H9 (cell line): ENCODE measurements at regions not wholly inside any gene's neighbourhood (a gene's known extent, or its start where the extent isn't known, plus 50 kb on each side); places are given as distances from the start of the nearest gene placed in this dataset.

Source experiments
- DNase-seq: peaks from one replicate; pipeline ENCODE4 v3.0.0-alpha.2; 2017
- H2AFZ ChIP-seq: one replicate; pipeline ENCODE4 v1.6.1; 2013; ENCODE audit warnings: mild to moderate bottlenecking, low read length, control low read depth, moderate library complexity
- H2AK5ac ChIP-seq: 2 replicates; pipeline ENCODE4 v1.6.1; 2013; ENCODE audit warnings: low read length, control low read depth, mixed read lengths; ENCODE audit not compliant: insufficient read length
- H2BK120ac ChIP-seq: one replicate; pipeline ENCODE4 v1.6.1; 2013; ENCODE audit warnings: low read depth, mild to moderate bottlenecking, low read length, control low read depth, inconsistent platforms; ENCODE audit not compliant: poor library complexity, severe bottlenecking
- H2BK12ac ChIP-seq: 2 replicates; pipeline ENCODE4 v1.6.1; 2013; ENCODE audit warnings: low read length, control low read depth, mixed read lengths, low read depth; ENCODE audit not compliant: insufficient read length
- H2BK15ac ChIP-seq: 2 replicates; pipeline ENCODE4 v1.6.1; 2013; ENCODE audit warnings: low read depth, low read length, control low read depth
- H2BK20ac ChIP-seq: one replicate; pipeline ENCODE4 v1.6.1; 2013; ENCODE audit warnings: low read depth, mild to moderate bottlenecking, low read length, control low read depth, inconsistent platforms; ENCODE audit not compliant: poor library complexity, severe bottlenecking
- H2BK5ac ChIP-seq: 2 replicates; pipeline ENCODE4 v1.6.1; 2013; ENCODE audit warnings: low read length, control low read depth, mixed read lengths; ENCODE audit not compliant: insufficient read length
- H3K14ac ChIP-seq: 2 replicates; pipeline ENCODE4 v1.6.1; 2013; ENCODE audit warnings: low read length, control low read depth; ENCODE audit not compliant: insufficient read depth
- H3K18ac ChIP-seq: 2 replicates; pipeline ENCODE4 v1.6.1; 2013; ENCODE audit warnings: low read depth, mild to moderate bottlenecking, mixed read lengths, low read length, control low read depth; ENCODE audit not compliant: insufficient read length
- H3K23ac ChIP-seq: 2 replicates; pipeline ENCODE4 v1.6.1; 2013; ENCODE audit warnings: low read length, control low read depth, mixed read lengths, low read depth; ENCODE audit not compliant: insufficient read length
- H3K23me2 ChIP-seq: 2 replicates; pipeline ENCODE4 v1.6.1; 2013; ENCODE audit warnings: low read depth, mild to moderate bottlenecking, mixed read lengths, low read length, control low read depth; ENCODE audit not compliant: insufficient read length, poor library complexity, severe bottlenecking
- H3K27ac ChIP-seq: 2 replicates; pipeline ENCODE4 v1.5.1; 2013; ENCODE audit warnings: low read length, control low read depth, mixed read lengths, low read depth; ENCODE audit not compliant: insufficient read length
- H3K27me3 ChIP-seq: 2 replicates; pipeline ENCODE4 v1.6.1; 2013; ENCODE audit warnings: low read length, control low read depth, inconsistent platforms; ENCODE audit not compliant: insufficient read depth
- H3K4ac ChIP-seq: 2 replicates; pipeline ENCODE4 v1.6.1; 2013; ENCODE audit warnings: low read depth, mild to moderate bottlenecking, control low read depth, inconsistent platforms, low read length, moderate library complexity
- H3K4me1 ChIP-seq: 2 replicates; pipeline ENCODE4 v1.6.1; 2013; ENCODE audit warnings: low read length, control low read depth, inconsistent platforms; ENCODE audit not compliant: insufficient read depth
- H3K4me2 ChIP-seq: 2 replicates; pipeline ENCODE4 v1.6.1; 2013; ENCODE audit warnings: low read length, control low read depth, mixed read lengths; ENCODE audit not compliant: insufficient read length, insufficient read depth
- H3K56ac ChIP-seq: 2 replicates; pipeline ENCODE4 v1.6.1; 2013; ENCODE audit warnings: low read depth, mild to moderate bottlenecking, mixed read lengths, low read length, control low read depth; ENCODE audit not compliant: insufficient read length
- H3K79me1 ChIP-seq: 2 replicates; pipeline ENCODE4 v1.6.1; 2013; ENCODE audit warnings: low read depth, mild to moderate bottlenecking, moderate library complexity, low read length, control low read depth, inconsistent platforms; ENCODE audit not compliant: insufficient read depth, poor library complexity, severe bottlenecking
- H3K79me2 ChIP-seq: 2 replicates; pipeline ENCODE4 v1.6.1; 2013; ENCODE audit warnings: low read length, control low read depth, inconsistent platforms; ENCODE audit not compliant: insufficient read depth
- H3K9ac ChIP-seq: 2 replicates; pipeline ENCODE4 v1.6.1; 2013; ENCODE audit warnings: low read length, control low read depth, mixed read lengths; ENCODE audit not compliant: insufficient read length; ENCODE audit errors: extremely low read depth
- H3K9me3 ChIP-seq: one replicate; pipeline ENCODE4 v1.6.1; 2013; ENCODE audit warnings: low read depth, low read length, inconsistent platforms; ENCODE audit not compliant: control insufficient read depth
- H3T11ph ChIP-seq: one replicate; pipeline ENCODE4 v1.6.1; 2013; ENCODE audit warnings: mild to moderate bottlenecking, low read length, control low read depth, inconsistent platforms
- H4K20me1 ChIP-seq: one replicate; pipeline ENCODE4 v1.6.1; 2013; ENCODE audit not compliant: control insufficient read depth, insufficient read length, insufficient read depth
- H4K5ac ChIP-seq: 2 replicates; pipeline ENCODE4 v1.6.1; 2013; ENCODE audit warnings: low read depth, mild to moderate bottlenecking, mixed read lengths, low read length, control low read depth; ENCODE audit not compliant: insufficient read length
- H4K8ac ChIP-seq: replicated peaks from 2 replicates; pipeline ENCODE4 v1.6.1; 2013; ENCODE audit warnings: low read length, control low read depth, mixed read lengths, low read depth; ENCODE audit not compliant: insufficient read length
- H4K91ac ChIP-seq: 2 replicates; pipeline ENCODE4 v1.6.1; 2013; ENCODE audit warnings: low read depth, mild to moderate bottlenecking, moderate library complexity, mixed read lengths, low read length, control low read depth; ENCODE audit not compliant: insufficient read length
- H3K27ac Mint-ChIP-seq, 3 experiments: 2 replicates in 2 of 3; 3 replicates in 1 of 3; pipeline ENCODE4 v1.8.0; 2020 to 2021; ENCODE audit warnings: mixed read lengths in 3 of 3, mild to moderate bottlenecking in 1 of 3, moderate library complexity in 1 of 3
- H3K27me3 Mint-ChIP-seq: 2 replicates; pipeline ENCODE4 v1.8.0; 2021; ENCODE audit warnings: low read depth, mild to moderate bottlenecking, moderate library complexity, mixed read lengths
- H3K36me3 Mint-ChIP-seq, 3 experiments: 2 replicates in 2 of 3; 3 replicates in 1 of 3; pipeline ENCODE4 v1.8.0; 2020 to 2021; ENCODE audit warnings: low read depth in 3 of 3, mixed read lengths in 3 of 3; ENCODE audit not compliant: insufficient read depth in 1 of 3
- H3K4me1 Mint-ChIP-seq, 2 experiments: 2 replicates each; pipeline ENCODE4 v1.8.0; 2020; ENCODE audit warnings: mixed read lengths in 2 of 2
- H3K4me3 Mint-ChIP-seq, 2 experiments: 2 replicates in 1 of 2; 3 replicates in 1 of 2; pipeline ENCODE4 v1.8.0; 2020 to 2021; ENCODE audit warnings: mild to moderate bottlenecking in 2 of 2, mixed read lengths in 2 of 2, moderate library complexity in 1 of 2
- H3K9me3 Mint-ChIP-seq, 2 experiments: 2 replicates in 1 of 2; 3 replicates in 1 of 2; pipeline ENCODE4 v1.8.0; 2020; ENCODE audit warnings: mild to moderate bottlenecking in 2 of 2, mixed read lengths in 2 of 2, moderate library complexity in 1 of 2
- CTCF ChIP-seq: fragments of 200-600 bp; sonication (generic); conservative IDR thresholded peaks from 3 replicates; pipeline ENCODE4 v1.8.0; 2021; ENCODE audit warnings: antibody characterized with exemption, mild to moderate bottlenecking

DNA sequence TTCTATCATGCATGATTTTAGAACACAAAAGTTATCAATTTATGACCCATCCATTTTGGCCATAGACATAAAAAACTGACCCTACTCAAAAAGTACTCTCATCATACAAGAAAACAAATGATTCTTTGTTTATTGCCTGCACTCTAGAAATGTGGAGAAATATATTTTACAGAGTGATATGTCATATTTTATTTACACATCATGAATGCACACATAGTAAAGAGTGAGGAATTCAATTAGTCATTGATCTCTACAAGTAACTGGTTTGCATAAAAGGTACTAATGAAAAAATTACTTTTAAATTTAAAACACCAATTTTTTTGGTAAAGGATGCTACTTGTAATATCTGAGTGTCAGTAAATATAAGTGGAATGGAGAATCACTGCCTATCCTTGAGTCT lies 242.5 kb upstream of the FAT4 start:
- TF ChIP-seq CTCF: no peak
- H4K20me1 ChIP-seq: no peaks in the 10 kb centered on the region

More for the DNA sequence above, 242.5 kb upstream of the FAT4 start:
- H3K4me2 ChIP-seq: no peak overlapping the region
- H3K79me1 ChIP-seq: no peaks in the 10 kb centered on the region
- H3K27me3 ChIP-seq: no peaks in the 10 kb centered on the region
- H3K9me3 ChIP-seq: no peaks in the 10 kb centered on the region
- H2BK5ac ChIP-seq: no peak overlapping the region
- H2BK20ac ChIP-seq: no peak overlapping the region
- no peak overlapping the region for H2AFZ ChIP-seq
- H3K4ac ChIP-seq: no peak overlapping the region
- no peaks in the 10 kb centered on the region for H3K79me2 ChIP-seq
- Mint-ChIP-seq H3K9me3 (no peaks in the 10 kb centered on the region), H3K36me3 (no peaks in the 10 kb centered on the region; a peak in 1 of 7 replicates), H3K27me3 (no peaks in the 10 kb centered on the region), H3K4me1 (peaks cover 2 to 5% of the 10 kb centered on the region in 2 experiments; a peak in 3 of 4 replicates), H3K4me3 (no peak overlapping the region), H3K27ac (no peak overlapping the region)
- H4K91ac ChIP-seq: no peak overlapping the region
- H4K8ac ChIP-seq: no peak overlapping the region
- H2BK12ac ChIP-seq: no peak overlapping the region
- no peaks in the 10 kb centered on the region for H3K23me2 ChIP-seq
- DNase-seq: no peak
- no peak overlapping the region for H3K18ac ChIP-seq
- H3K14ac ChIP-seq: no peak overlapping the region
- H4K5ac ChIP-seq: no peak overlapping the region
- H3T11ph ChIP-seq: no peak overlapping the region
- H2AK5ac ChIP-seq: no peak overlapping the region
- no peak overlapping the region for H3K9ac ChIP-seq
- no peak overlapping the region for H2BK15ac ChIP-seq
- H3K23ac ChIP-seq: no peak overlapping the region
- H3K56ac ChIP-seq: no peak overlapping the region
- H2BK120ac ChIP-seq: no peak overlapping the region
- H3K4me1 ChIP-seq: no peaks in the 10 kb centered on the region
- no peak overlapping the region for H3K27ac ChIP-seq
